Bronchial epithelial cell (primary cell): ENCODE measurements at regions not wholly inside any gene's neighbourhood (a gene's known extent, or its start where the extent isn't known, plus 50 kb on each side); places are given as distances from the start of the nearest gene placed in this dataset.

ENCODE experiments used
- DNase-seq: peaks from one replicate; pipeline ENCODE4 v3.0.0-alpha.2; 2010; ENCODE audit warnings: low read depth
- FAIRE-seq: peaks from 2 replicates; lab custom pipeline; 2011; peaks lifted over from hg19 to GRCh38; lab: Jason Lieb, UNC
- H3K27me3 ChIP-seq: 2 replicates; pipeline ENCODE4 v1.5.1; 2011; ENCODE audit warnings: low read length; ENCODE audit not compliant: control insufficient read depth, insufficient read depth
- H3K36me3 ChIP-seq: 2 replicates; pipeline ENCODE4 v1.5.1; 2011; ENCODE audit warnings: low read length; ENCODE audit not compliant: control insufficient read depth, insufficient read depth
- H3K4me3 ChIP-seq: 2 replicates; pipeline ENCODE4 v1.5.1; 2011; ENCODE audit warnings: mild to moderate bottlenecking, low read depth, low read length, control low read depth
- TF ChIP-seq, protein P1 (sequence below): IDR thresholded peaks from 2 replicates; pipeline ENCODE4 v1.5.1; 2011; ENCODE audit warnings: mild to moderate bottlenecking, moderate library complexity, low read length, control low read depth, inconsistent platforms; ENCODE audit not compliant: insufficient read depth, severe bottlenecking

DNA sequence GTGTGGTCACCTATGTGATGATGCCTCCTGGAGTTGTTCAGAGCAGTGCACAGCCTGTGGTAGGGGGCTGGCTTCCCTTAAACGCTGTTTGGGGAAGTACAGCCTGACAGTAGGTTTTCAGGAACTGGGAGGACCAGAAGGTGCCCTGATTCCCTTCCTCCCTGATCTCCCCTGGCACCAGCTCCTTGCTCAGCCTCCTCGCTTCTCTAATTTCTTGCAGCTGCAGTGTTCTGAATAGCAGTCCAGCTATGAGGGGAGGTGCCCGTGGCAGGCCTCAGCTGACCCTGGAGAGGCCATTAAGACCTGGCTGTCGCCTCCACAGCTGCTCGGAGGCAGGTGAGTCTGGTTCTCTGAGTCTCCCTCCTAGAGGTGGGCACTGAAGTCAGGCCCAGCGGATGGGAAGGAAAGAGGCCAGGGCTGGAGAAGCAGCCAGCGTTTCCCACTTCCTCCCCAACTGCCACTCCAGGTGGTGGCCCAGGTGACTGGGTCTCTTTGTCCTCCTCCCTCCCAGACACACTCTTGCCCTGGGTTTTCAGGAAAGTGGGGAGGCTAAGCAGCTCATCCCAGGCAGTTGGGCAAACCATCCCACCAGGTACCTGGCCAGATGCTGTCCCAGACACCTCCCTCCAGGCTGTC is 52.0 kb upstream of the RPL11 start:
- no peaks in the 10 kb centered on the region for H3K36me3 ChIP-seq
- no peak for DNase-seq
- TF ChIP-seq, protein P1, sequence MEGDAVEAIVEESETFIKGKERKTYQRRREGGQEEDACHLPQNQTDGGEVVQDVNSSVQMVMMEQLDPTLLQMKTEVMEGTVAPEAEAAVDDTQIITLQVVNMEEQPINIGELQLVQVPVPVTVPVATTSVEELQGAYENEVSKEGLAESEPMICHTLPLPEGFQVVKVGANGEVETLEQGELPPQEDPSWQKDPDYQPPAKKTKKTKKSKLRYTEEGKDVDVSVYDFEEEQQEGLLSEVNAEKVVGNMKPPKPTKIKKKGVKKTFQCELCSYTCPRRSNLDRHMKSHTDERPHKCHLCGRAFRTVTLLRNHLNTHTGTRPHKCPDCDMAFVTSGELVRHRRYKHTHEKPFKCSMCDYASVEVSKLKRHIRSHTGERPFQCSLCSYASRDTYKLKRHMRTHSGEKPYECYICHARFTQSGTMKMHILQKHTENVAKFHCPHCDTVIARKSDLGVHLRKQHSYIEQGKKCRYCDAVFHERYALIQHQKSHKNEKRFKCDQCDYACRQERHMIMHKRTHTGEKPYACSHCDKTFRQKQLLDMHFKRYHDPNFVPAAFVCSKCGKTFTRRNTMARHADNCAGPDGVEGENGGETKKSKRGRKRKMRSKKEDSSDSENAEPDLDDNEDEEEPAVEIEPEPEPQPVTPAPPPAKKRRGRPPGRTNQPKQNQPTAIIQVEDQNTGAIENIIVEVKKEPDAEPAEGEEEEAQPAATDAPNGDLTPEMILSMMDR = no peak
- H3K4me3 ChIP-seq = no peak overlapping the region
- FAIRE-seq = no peak
- no peaks in the 10 kb centered on the region for H3K27me3 ChIP-seq

DNA sequence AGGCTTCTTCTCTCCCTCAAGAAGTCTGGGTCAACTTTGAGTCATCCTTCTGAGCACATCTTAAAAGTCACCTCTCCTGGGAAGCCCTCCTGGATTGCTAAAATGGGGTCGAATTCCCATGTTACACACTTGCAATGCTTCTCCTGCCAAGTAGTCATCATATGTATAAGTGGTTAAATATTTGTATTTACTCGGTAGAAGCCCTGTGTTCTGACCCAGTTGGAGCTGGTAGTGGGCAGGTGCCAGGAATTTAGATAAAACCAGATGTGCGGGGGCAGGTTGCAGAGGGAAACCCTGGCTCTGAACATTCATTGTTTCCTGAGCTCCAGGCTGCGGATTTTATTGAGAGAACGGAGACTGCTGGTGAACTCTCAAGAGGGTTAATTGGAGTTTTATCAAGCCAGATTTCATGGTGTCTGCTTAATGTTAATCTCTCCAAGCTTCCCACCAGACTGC is 52.8 kb upstream of the RPL11 start:
- Histone ChIP-seq H3K4me3 (no peak overlapping the region), H3K27me3 (no peaks in the 10 kb centered on the region), H3K36me3 (no peaks in the 10 kb centered on the region)
- FAIRE-seq (no peak), DNase-seq (no peak)
- TF ChIP-seq, protein P1 = no peak

DNA sequence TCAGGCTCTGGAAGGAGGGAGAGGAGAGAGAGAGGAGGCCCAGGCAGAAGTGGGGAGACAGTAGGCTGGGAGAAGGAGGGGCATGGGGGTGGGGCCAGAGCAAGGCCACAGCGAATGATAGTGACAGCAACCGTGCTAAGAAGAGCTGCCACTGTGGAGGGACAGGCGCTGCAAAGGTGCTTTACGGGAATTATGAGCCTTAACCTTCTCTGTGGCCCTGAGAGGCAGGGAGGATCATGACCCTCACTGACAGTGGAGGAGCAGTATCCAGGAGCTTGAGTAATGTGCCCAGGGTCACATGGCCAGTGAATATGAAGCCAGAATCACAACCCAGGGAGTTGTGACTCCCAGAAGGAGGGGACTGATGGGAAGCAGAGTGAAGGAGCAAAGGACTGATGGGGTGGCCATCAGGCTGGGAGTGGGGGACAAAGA is 53.4 kb upstream of the RPL11 start:
- no peak for DNase-seq
- no peak overlapping the region for H3K4me3 ChIP-seq
- H3K36me3 ChIP-seq = no peaks in the 10 kb centered on the region
- TF ChIP-seq, protein P1 = no peak
- FAIRE-seq = no peak
- H3K27me3 ChIP-seq = no peaks in the 10 kb centered on the region

DNA sequence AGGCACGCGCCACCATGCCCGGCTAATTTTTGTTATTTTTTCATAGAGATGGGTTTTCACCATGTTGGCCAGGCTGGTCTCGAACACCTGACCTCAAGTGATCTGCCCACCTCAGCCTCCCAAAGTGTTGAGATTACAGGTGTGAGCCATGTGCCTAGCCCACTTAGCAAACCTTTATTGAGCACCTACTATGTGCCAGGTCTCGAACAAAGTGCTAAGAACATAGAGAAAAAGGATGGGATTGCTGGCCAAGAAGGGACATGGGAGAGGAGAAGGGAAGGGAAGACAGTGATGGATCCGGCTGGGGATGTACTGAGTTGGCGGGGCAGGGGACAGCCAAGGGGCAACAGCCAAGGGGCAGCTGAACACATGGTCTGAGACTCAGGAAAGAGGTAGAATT is 55.6 kb upstream of the RPL11 start:
- TF ChIP-seq, protein P1 = no peak
- FAIRE-seq (no peak), DNase-seq (no peak)
- Histone ChIP-seq H3K36me3 (no peaks in the 10 kb centered on the region), H3K4me3 (no peak overlapping the region), H3K27me3 (no peaks in the 10 kb centered on the region)

DNA sequence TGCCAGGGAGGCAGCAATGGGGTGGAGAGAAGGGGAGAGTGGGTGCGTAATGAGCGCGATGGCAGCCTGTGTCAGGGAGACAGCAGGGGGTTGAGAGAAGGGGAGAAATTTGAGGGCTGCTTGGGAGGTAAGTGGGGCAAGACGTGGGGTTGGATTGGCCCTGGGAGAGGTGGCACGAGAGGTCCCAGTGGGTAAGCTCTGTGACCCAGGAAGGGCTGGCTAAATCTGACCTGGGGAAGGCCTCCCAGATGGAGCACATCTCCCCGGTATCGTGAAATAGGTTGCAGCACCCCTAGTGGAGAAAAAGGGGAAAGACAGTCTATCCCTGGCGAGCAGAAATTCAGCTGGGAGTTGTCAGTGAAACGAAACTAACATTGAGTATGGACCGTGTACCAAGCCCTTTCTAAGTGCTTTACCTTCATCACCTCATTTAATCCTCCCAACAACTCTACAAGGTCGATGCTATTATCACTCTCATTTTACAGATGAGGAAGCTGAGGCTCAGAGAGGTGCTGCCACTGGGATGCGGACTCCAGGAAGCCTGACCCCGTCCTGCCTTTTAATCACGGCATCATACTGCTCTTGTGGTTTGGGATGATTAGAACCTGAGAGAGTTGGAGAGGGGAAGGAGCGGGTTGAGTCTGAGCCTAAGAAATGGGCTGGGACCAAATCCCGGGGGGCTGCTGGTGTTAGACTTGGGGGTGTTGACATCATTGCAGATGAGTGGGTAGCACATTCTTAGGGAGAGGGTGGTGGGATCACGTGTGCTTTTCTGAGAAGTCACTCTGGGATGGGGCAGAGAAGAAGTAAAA is 56.6 kb upstream of the RPL11 start:
- TF ChIP-seq, protein P1 = peak; percentile 91
- Histone ChIP-seq H3K4me3 (no peak overlapping the region), H3K27me3 (no peaks in the 10 kb centered on the region), H3K36me3 (no peaks in the 10 kb centered on the region)
- DNase-seq (peak; percentile 46), FAIRE-seq (peak; percentile 7)
